ENCODE measurements at regions not wholly inside any gene's neighbourhood (a gene's known extent, or its start where the extent isn't known, plus 50 kb on each side); places are given as distances from the start of the nearest gene placed in this dataset.

GRCh38 chr1:219759095-219759494, 146.2 kb upstream of the ZC3H11B start:
- TF ChIP-seq CTCF (IDR thresholded peaks at IDR 0.05) = no peak
- TF ChIP-seq POLR2A (IDR thresholded peaks at IDR 0.05; ENCODE audit: low read depth) = no peak
- TF ChIP-seq POLR2AphosphoS5 (IDR thresholded peaks at IDR 0.05) = no peak
- no peak for TF ChIP-seq EP300 (IDR thresholded peaks at IDR 0.05)

All from esophagus muscularis mucosa (tissue), 4 donors.